Activated CD8-positive, alpha-beta memory T cell treated with anti-CD3 and anti-CD28 coated beads, Interleukin-2, amount 50 U/mL, for 48 hours (primary cell): ENCODE measurements at regions not wholly inside any gene's neighbourhood (a gene's known extent, or its start where the extent isn't known, plus 50 kb on each side); places are given as distances from the start of the nearest gene placed in this dataset.
"Not testable (repeated sequence)": the region's sequence is repeated elsewhere in the genome, so short reads cannot be mapped to it uniquely, and the experiment has no call there.

Experiments used
- DNase-seq: peaks from one replicate; pipeline ENCODE4 v3.0.0-alpha.2; 2020

GRCh38 chr21:35178827-35179226 lies 129.7 kb upstream of the RUNX1 start:
- no peak for DNase-seq

GRCh38 chr21:35178098-35178497 lies 129.0 kb upstream of the RUNX1 start:
- DNase-seq: no peak

GRCh38 chr21:35172231-35172630 lies 123.1 kb upstream of the RUNX1 start:
- DNase-seq: no peak

GRCh38 chr21:35171385-35171784 lies 122.3 kb upstream of the RUNX1 start:
- no peak for DNase-seq

GRCh38 chr21:35170818-35171217 lies 121.7 kb upstream of the RUNX1 start:
- no peak for DNase-seq

GRCh38 chr21:35170244-35170643 lies 121.1 kb upstream of the RUNX1 start:
- DNase-seq: no peak

GRCh38 chr21:35169574-35169973 lies 120.5 kb upstream of the RUNX1 start:
- DNase-seq: no peak

GRCh38 chr21:35168735-35169134 lies 119.6 kb upstream of the RUNX1 start:
- no peak for DNase-seq

- no peak for DNase-seq
These were observed 115.9 kb upstream of the RUNX1 start for GRCh38 chr21:35164971-35165483.

- no peak for DNase-seq
These were observed 115.3 kb upstream of the RUNX1 start for GRCh38 chr21:35164380-35164779.

GRCh38 chr21:35163411-35163810 lies 114.3 kb upstream of the RUNX1 start:
- DNase-seq: no peak

GRCh38 chr21:35162831-35163230 lies 113.7 kb upstream of the RUNX1 start:
- DNase-seq: no peak

- no peak for DNase-seq
These were observed 110.8 kb upstream of the RUNX1 start for GRCh38 chr21:35159881-35160280.

GRCh38 chr21:35157374-35157773 lies 108.3 kb upstream of the RUNX1 start:
- not testable (repeated sequence) for DNase-seq

- DNase-seq: no peak
These were observed 107.5 kb upstream of the RUNX1 start for GRCh38 chr21:35156293-35157278.

GRCh38 chr21:35154788-35155187 lies 105.7 kb upstream of the RUNX1 start:
- DNase-seq: no peak

GRCh38 chr21:35153671-35154070 lies 104.6 kb upstream of the RUNX1 start:
- no peak for DNase-seq

- no peak for DNase-seq
These were observed 101.6 kb upstream of the RUNX1 start for GRCh38 chr21:35150562-35151226.

- no peak for DNase-seq
These were observed 100.6 kb upstream of the RUNX1 start for GRCh38 chr21:35149698-35150097.

GRCh38 chr21:35147439-35147838 lies 98.3 kb upstream of the RUNX1 start:
- DNase-seq: no peak

- no peak for DNase-seq
These were observed 96.6 kb upstream of the RUNX1 start for GRCh38 chr21:35145626-35146233.

GRCh38 chr21:35144978-35145377 lies 95.9 kb upstream of the RUNX1 start:
- no peak for DNase-seq

- DNase-seq: no peak
These were observed 93.1 kb upstream of the RUNX1 start for GRCh38 chr21:35142036-35142815.
